Breast epithelium (tissue), 4 donors: ENCODE measurements at regions not wholly inside any gene's neighbourhood (a gene's known extent, or its start where the extent isn't known, plus 50 kb on each side); places are given as distances from the start of the nearest gene placed in this dataset.
"Not testable (repeated sequence)": the region's sequence is repeated elsewhere in the genome, so short reads cannot be mapped to it uniquely, and the experiment has no call there.

ENCODE experiments used
- DNase-seq, 2 donors: peaks; one replicate each; pipeline ENCODE4 v3.0.0-alpha.2; 2019; ENCODE audit warnings: low spot score in 2 of 2
- H3K27ac ChIP-seq, 2 donors: fragments of 200-600 bp; sonication (generic) in 1 of 2; one replicate each; pipeline ENCODE4 v1.5.1; 2016 to 2019; ENCODE audit warnings: mild to moderate bottlenecking in 1 of 2
- H3K27me3 ChIP-seq, 2 donors: fragments of 200-600 bp; sonication (generic) in 1 of 2; one replicate each; pipeline versions ENCODE4 v1.5.1 to v1.6.0; 2017 to 2019; ENCODE audit warnings: control low read depth in 1 of 2, mild to moderate bottlenecking in 1 of 2
- H3K36me3 ChIP-seq: fragments of 200-600 bp; one replicate; pipeline ENCODE4 v1.5.1; 2019
- H3K4me1 ChIP-seq, 2 donors: fragments of 200-600 bp; sonication (generic); one replicate each; pipeline ENCODE4 v1.5.1; 2016 to 2019; ENCODE audit warnings: control low read depth in 1 of 2
- H3K4me3 ChIP-seq, 3 donors: fragments of 200-600 bp; sonication (generic); 1 replicate in 2 of 3; 2 replicates in 1 of 3; pipeline ENCODE4 v1.5.1; 2016 to 2019; ENCODE audit warnings: mild to moderate bottlenecking in 3 of 3, moderate library complexity in 2 of 3
- H3K9me3 ChIP-seq, 2 donors: fragments of 200-600 bp; sonication (generic) in 1 of 2; one replicate each; pipeline ENCODE4 v1.5.1; 2016 to 2019; ENCODE audit warnings: control low read depth in 1 of 2
- POLR2A ChIP-seq: fragments of 450-650 bp; IDR thresholded peaks from one replicate; pipeline ENCODE4 v1.6.1; 2016; ENCODE audit warnings: antibody characterized with exemption, mild to moderate bottlenecking, moderate library complexity
- POLR2AphosphoS5 ChIP-seq, 3 donors: sonication (generic); formaldehyde crosslinking; IDR thresholded peaks; one replicate each; pipeline ENCODE4 v1.6.1; 2017; ENCODE audit warnings: antibody characterized with exemption in 3 of 3
- intact Hi-C: fragments of 100-400 bp; cut with DNase I; formaldehyde crosslinking; loops from one replicate; pipeline ENCODE4 v1.15.1; 2023; ENCODE audit warnings: low total_unique reads
- TF ChIP-seq, protein P1 (sequence below), 3 donors: fragments of 450-650 bp; IDR thresholded peaks; one replicate each; pipeline ENCODE4 v1.5.1; 2016 to 2017; ENCODE audit warnings: antibody characterized with exemption in 3 of 3, mild to moderate bottlenecking in 3 of 3, moderate library complexity in 3 of 3

- TF ChIP-seq POLR2AphosphoS5 (IDR thresholded peaks at IDR 0.05) (no peak), POLR2A (no peak)
- TF ChIP-seq, protein P1, sequence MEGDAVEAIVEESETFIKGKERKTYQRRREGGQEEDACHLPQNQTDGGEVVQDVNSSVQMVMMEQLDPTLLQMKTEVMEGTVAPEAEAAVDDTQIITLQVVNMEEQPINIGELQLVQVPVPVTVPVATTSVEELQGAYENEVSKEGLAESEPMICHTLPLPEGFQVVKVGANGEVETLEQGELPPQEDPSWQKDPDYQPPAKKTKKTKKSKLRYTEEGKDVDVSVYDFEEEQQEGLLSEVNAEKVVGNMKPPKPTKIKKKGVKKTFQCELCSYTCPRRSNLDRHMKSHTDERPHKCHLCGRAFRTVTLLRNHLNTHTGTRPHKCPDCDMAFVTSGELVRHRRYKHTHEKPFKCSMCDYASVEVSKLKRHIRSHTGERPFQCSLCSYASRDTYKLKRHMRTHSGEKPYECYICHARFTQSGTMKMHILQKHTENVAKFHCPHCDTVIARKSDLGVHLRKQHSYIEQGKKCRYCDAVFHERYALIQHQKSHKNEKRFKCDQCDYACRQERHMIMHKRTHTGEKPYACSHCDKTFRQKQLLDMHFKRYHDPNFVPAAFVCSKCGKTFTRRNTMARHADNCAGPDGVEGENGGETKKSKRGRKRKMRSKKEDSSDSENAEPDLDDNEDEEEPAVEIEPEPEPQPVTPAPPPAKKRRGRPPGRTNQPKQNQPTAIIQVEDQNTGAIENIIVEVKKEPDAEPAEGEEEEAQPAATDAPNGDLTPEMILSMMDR (IDR thresholded peaks at IDR 0.05): no peak
- Histone ChIP-seq H3K4me3 (no peak overlapping the region), H3K9me3 (peaks cover 0 to 19% of the 10 kb centered on the region in 2 donors), H3K27ac (no peak overlapping the region), H3K4me1 (no peaks in the 10 kb centered on the region), H3K36me3 (no peaks in the 10 kb centered on the region), H3K27me3 (no peaks in the 10 kb centered on the region)
- DNase-seq: no peak
- intact Hi-C loops: no loop called here
Measured at GRCh38 chr3:82596805-82597204, 835.4 kb upstream of the GBE1 start.

DNA sequence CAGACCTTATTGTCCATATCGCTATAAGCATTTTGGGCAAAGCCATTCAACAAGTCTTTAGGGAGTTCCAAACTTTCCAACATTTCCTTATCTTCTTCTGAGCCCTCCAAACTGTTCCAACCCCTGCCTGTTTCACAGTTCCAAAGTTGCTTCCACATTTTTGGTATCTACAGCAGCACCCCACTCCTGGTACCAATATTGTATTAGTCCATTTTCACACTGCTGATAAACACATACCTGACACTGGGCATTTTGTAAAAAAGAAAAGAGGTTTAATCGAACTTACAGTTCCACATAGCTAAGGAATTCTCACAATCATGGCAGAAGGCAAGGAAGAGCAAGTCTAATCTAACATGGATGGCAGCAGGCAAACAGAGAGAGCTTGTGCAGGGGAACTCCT lies 834.1 kb upstream of the GBE1 start:
- Histone ChIP-seq H3K4me3 (no peak overlapping the region), H3K36me3 (no peaks in the 10 kb centered on the region), H3K9me3 (peaks cover 0 to 19% of the 10 kb centered on the region in 2 donors), H3K27ac (no peak overlapping the region), H3K27me3 (no peaks in the 10 kb centered on the region), H3K4me1 (no peaks in the 10 kb centered on the region)
- DNase-seq: no peak
- TF ChIP-seq POLR2AphosphoS5 (IDR thresholded peaks at IDR 0.05) (no peak), POLR2A (no peak)
- TF ChIP-seq, protein P1 (IDR thresholded peaks at IDR 0.05): no peak
- intact Hi-C loops: no loop called here

DNA sequence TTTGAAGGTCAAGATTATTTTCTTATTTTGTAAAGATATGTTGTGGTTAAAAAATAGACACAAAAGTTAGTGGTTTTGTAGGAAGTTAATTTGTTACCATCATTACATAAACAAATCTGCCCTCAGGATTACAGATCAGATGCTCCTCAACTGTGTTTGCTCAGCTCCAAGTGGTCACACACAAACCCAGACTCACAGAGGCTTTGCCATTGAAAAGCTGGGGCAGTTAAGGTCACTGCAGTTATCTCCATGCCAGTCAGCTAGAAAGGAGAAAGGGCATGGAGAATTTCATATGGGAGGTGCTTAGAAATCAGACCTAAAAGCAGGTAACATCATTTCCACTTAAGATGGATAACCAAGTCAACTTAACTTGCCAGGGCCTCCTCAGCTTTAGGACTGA lies 825.7 kb upstream of the GBE1 start:
- Histone ChIP-seq H3K27ac (no peak overlapping the region), H3K4me1 (no peaks in the 10 kb centered on the region), H3K4me3 (no peak overlapping the region), H3K9me3 (no peaks in the 10 kb centered on the region), H3K27me3 (no peaks in the 10 kb centered on the region), H3K36me3 (no peaks in the 10 kb centered on the region)
- no peak for TF ChIP-seq POLR2AphosphoS5 (IDR thresholded peaks at IDR 0.05)
- TF ChIP-seq, protein P1 (IDR thresholded peaks at IDR 0.05): no peak
- no peak for TF ChIP-seq POLR2A
- intact Hi-C loops: no loop called here
- no peak for DNase-seq

DNA sequence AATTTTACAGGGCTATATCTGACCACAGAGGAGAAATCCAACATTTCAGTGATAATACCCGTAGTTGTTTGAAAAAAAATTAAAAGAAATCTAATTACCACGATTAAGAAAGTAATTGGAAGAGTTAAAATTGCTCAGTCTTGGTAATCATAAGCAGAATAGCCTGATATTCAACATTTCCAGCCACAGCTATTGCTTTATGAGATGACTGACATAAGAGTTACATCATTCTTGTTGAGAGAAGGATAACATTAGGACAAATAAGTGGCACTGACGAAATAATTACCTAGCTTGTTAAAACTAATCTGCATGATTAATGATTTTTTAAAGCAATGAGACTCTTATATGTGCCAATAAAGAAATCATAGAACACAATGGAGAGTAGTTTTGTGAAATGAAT lies 825.0 kb upstream of the GBE1 start:
- H3K36me3 ChIP-seq: no peaks in the 10 kb centered on the region
- no peak overlapping the region for H3K4me3 ChIP-seq
- intact Hi-C loops: no loop called here
- TF ChIP-seq, protein P1 (IDR thresholded peaks at IDR 0.05): no peak
- TF ChIP-seq POLR2A (no peak), POLR2AphosphoS5 (IDR thresholded peaks at IDR 0.05) (no peak)
- no peak for DNase-seq
- H3K4me1 ChIP-seq: no peaks in the 10 kb centered on the region
- H3K9me3 ChIP-seq: no peaks in the 10 kb centered on the region
- H3K27me3 ChIP-seq: no peaks in the 10 kb centered on the region
- no peak overlapping the region for H3K27ac ChIP-seq

GRCh38 chr3:82586002-82586401 lies 824.6 kb upstream of the GBE1 start:
- H3K27me3 ChIP-seq, H3K36me3 ChIP-seq, H3K9me3 ChIP-seq, H3K4me1 ChIP-seq, intact Hi-C loops, H3K4me3 ChIP-seq, H3K27ac ChIP-seq, DNase-seq: not testable (repeated sequence)

- H3K27ac ChIP-seq, H3K27me3 ChIP-seq, DNase-seq, H3K4me3 ChIP-seq, H3K4me1 ChIP-seq, H3K9me3 ChIP-seq, intact Hi-C loops, H3K36me3 ChIP-seq: not testable (repeated sequence)
Measured at GRCh38 chr3:82585591-82585990, 824.1 kb upstream of the GBE1 start.

DNA sequence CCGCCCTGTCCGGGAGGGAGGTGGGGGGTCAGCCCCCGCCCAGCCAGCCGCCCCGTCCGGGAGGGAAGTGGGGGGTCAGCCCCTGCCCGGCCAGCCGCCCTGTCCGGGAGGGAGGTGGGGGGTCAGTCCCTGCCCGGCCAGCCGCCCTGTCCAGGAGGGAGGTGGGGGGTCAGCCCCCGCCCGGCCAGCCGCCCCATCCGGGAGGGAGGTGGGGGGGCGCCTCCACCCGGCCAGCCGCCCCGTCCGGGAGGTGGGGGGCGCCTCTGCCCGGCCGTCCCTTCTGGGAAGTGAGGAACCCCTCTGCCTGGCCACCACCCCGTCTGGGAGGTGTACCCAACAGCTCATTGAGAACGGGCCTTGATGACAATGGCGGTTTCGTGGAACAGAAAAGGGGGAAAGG lies 823.4 kb upstream of the GBE1 start:
- intact Hi-C loops, H3K9me3 ChIP-seq, H3K36me3 ChIP-seq, H3K27ac ChIP-seq, DNase-seq, H3K4me1 ChIP-seq, H3K4me3 ChIP-seq, H3K27me3 ChIP-seq: not testable (repeated sequence)

DNA sequence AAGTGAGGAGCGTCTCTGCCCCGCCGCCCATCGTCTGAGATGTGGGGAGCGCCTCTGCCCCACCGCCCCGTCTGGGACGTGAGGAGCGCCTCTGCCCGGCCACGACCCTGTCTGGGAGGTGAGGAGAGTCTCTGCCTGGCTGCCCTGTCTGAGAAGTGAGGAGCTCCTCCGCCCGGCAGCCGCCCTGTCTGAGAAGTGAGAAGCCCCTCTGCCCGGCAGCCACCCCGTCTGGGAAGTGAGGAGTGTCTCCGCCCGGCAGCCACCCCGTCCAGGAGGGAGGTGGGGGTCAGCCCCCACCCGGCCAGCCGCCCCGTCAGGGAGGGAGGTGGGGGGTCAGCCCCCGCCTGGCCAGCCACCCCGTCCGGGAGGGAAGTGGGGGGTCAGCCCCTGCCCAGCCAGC lies 823.0 kb upstream of the GBE1 start:
- intact Hi-C loops, H3K27ac ChIP-seq, H3K27me3 ChIP-seq, H3K4me1 ChIP-seq, DNase-seq, H3K9me3 ChIP-seq, H3K4me3 ChIP-seq, H3K36me3 ChIP-seq: not testable (repeated sequence)
